ENCODE measurements at regions not wholly inside any gene's neighbourhood (a gene's known extent, or its start where the extent isn't known, plus 50 kb on each side); places are given as distances from the start of the nearest gene placed in this dataset.

DNA sequence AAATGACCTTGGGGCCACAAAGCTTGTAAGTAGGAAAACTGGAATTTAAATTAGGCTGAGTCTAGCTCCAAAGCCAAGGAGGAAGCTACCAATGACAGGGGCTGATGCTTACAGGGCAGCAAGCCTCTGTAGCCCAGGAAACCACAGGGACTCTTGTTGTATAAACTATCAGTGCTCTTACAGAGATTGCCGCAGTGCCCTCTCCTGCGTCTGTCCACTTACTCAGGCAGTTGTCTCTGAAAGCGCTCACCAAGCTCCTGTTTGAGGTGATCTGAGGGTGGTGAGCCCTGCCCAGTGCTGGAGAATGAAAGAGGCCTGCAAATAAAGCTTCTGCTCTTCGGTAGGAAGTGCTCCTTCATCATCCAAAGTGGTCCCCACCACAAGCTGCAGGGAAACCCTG lies 498.8 kb downstream of the ARHGEF28 start:
- Mint-ChIP-seq H3K27me3 (peaks cover 14% of the 10 kb centered on the region), H3K27ac (no peak overlapping the region), H3K36me3 (ENCODE audit: low read depth) (no peaks in the 10 kb centered on the region), H3K4me3 (no peak overlapping the region), H3K9me3 (no peaks in the 10 kb centered on the region), H3K4me1 (ENCODE audit: low read depth) (no peaks in the 10 kb centered on the region)

DNA sequence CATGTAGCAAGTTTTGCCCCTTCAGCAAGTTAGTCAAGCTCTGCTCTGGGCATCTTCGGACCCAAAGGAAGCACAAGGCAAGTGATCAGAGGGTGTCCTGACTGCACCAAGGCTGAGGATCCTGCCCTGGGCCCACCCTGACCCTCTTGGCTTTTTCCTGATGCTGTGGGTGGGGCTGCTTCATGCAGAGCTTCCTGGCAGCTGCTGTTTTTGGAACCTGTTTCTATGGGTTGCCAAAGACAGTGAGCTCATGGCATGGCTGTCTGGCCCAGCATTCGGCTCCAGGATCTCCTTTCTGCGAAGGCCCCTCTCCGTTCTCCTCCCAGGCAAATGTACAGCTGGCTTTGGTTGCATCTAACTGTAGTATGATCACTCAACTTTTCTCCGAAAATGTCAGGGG lies 497.9 kb downstream of the ARHGEF28 start:
- Mint-ChIP-seq H3K4me1 (ENCODE audit: low read depth) (no peaks in the 10 kb centered on the region), H3K36me3 (ENCODE audit: low read depth) (no peaks in the 10 kb centered on the region), H3K27ac (no peak overlapping the region), H3K27me3 (peaks cover 14% of the 10 kb centered on the region), H3K9me3 (no peaks in the 10 kb centered on the region), H3K4me3 (no peak overlapping the region)

- Mint-ChIP-seq H3K4me1 (ENCODE audit: low read depth) (no peaks in the 10 kb centered on the region), H3K27me3 (peaks cover 10% of the 10 kb centered on the region), H3K36me3 (ENCODE audit: low read depth) (no peaks in the 10 kb centered on the region), H3K9me3 (no peaks in the 10 kb centered on the region), H3K4me3 (no peak overlapping the region), H3K27ac (no peak overlapping the region)
Observed at GRCh38 chr5:74122979-74123590, 497.1 kb downstream of the ARHGEF28 start.

DNA sequence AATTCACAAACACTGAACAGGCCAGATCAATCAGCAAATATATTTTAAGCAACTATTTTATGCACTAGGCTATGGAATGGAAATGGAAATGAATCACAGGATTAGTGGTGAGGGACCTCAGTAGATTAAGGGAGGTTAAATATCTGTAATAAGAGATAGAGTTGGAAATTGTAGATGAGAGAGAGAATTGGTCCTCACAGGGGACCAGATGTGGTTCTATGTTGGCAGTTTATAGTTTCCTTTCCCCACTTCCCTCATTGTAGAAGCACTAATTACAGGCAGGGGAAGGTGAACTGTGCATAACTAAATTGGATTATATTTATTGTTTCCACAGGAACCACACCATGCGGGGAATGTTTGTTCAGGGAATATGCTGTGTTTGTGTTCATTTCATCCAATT lies 496.2 kb downstream of the ARHGEF28 start:
- H3K4me3 Mint-ChIP-seq, result no peak overlapping the region
- peaks cover under 1% of the 10 kb centered on the region for H3K27me3 Mint-ChIP-seq

DNA sequence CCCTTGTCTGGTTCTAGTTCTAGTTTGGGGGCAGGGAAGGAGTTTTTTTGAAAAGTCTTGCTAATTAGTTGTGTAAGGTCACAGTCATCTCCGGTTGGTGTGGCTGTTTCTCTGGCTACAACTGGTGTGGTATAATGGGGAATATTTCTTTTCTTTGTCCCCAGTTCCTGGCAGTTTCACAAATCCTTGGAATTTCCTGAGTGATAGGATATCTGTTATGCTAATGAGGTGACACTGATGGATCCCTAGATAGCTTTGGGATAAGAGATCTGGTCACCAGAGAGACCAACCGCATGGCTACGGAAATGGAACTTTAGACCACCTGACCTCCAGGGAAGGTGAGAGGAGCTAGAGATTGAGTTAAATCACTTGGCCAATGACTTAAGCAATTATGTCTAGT lies 494.6 kb downstream of the ARHGEF28 start:
- H3K36me3 Mint-ChIP-seq (ENCODE audit: low read depth), result no peaks in the 10 kb centered on the region
- no peak overlapping the region for H3K27ac Mint-ChIP-seq
- H3K4me3 Mint-ChIP-seq, result no peak overlapping the region

More for the DNA sequence above, 496.2 kb downstream of the ARHGEF28 start:
- no peaks in the 10 kb centered on the region for H3K4me1 Mint-ChIP-seq (ENCODE audit: low read depth)
- no peaks in the 10 kb centered on the region for H3K36me3 Mint-ChIP-seq (ENCODE audit: low read depth)
- H3K27ac Mint-ChIP-seq, result no peak overlapping the region
- H3K9me3 Mint-ChIP-seq, result no peaks in the 10 kb centered on the region

GRCh38 chr5:74118071-74118470 lies 492.1 kb downstream of the ARHGEF28 start:
- H3K4me3 Mint-ChIP-seq, result no peak overlapping the region
- H3K27ac Mint-ChIP-seq, result no peak overlapping the region
- H3K4me1 Mint-ChIP-seq (ENCODE audit: low read depth), result no peaks in the 10 kb centered on the region
- peaks cover 14% of the 10 kb centered on the region for H3K27me3 Mint-ChIP-seq
- H3K9me3 Mint-ChIP-seq, result no peaks in the 10 kb centered on the region
- no peaks in the 10 kb centered on the region for H3K36me3 Mint-ChIP-seq (ENCODE audit: low read depth)

More for the DNA sequence above, 494.6 kb downstream of the ARHGEF28 start:
- Mint-ChIP-seq H3K9me3 (no peaks in the 10 kb centered on the region), H3K27me3 (peaks cover 6% of the 10 kb centered on the region), H3K4me1 (ENCODE audit: low read depth) (no peaks in the 10 kb centered on the region)

GRCh38 chr5:74116984-74117383 lies 491.0 kb downstream of the ARHGEF28 start:
- no peaks in the 10 kb centered on the region for H3K9me3 Mint-ChIP-seq
- H3K36me3 Mint-ChIP-seq (ENCODE audit: low read depth), result no peaks in the 10 kb centered on the region
- H3K27me3 Mint-ChIP-seq, result peaks cover 18% of the 10 kb centered on the region
- no peak overlapping the region for H3K4me3 Mint-ChIP-seq
- H3K4me1 Mint-ChIP-seq (ENCODE audit: low read depth), result no peaks in the 10 kb centered on the region
- no peak overlapping the region for H3K27ac Mint-ChIP-seq

DNA sequence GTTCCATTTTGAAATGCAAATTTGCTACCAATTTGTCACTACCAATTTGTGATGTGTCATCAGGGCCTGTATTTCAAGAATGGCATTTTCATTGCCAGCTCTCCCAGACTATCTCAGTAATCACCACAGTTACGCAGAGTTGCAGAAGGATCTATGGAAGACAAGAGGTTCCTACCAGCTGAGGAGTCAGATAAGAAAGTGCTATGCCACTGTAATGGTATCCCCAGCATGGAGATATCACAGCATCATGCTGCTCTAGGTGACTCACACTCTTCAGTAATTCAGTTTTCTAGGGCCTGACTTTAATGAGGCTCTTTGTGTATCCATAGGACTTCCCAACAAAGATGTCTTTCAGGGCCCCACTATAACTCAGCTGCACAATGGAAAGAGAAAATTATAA lies 490.3 kb downstream of the ARHGEF28 start:
- Mint-ChIP-seq H3K27ac (no peak overlapping the region), H3K9me3 (no peaks in the 10 kb centered on the region), H3K4me1 (ENCODE audit: low read depth) (no peaks in the 10 kb centered on the region), H3K4me3 (no peak overlapping the region), H3K27me3 (peaks cover 18% of the 10 kb centered on the region), H3K36me3 (ENCODE audit: low read depth) (no peaks in the 10 kb centered on the region)

GRCh38 chr5:74113927-74114326 lies 487.9 kb downstream of the ARHGEF28 start:
- Mint-ChIP-seq H3K36me3 (ENCODE audit: low read depth) (no peaks in the 10 kb centered on the region), H3K4me3 (no peak overlapping the region), H3K27me3 (peaks cover 27% of the 10 kb centered on the region), H3K9me3 (no peaks in the 10 kb centered on the region), H3K4me1 (ENCODE audit: low read depth) (no peaks in the 10 kb centered on the region), H3K27ac (no peak overlapping the region)

GRCh38 chr5:74113196-74113540 lies 487.2 kb downstream of the ARHGEF28 start:
- Mint-ChIP-seq H3K9me3 (no peaks in the 10 kb centered on the region), H3K4me3 (no peak overlapping the region), H3K36me3 (ENCODE audit: low read depth) (no peaks in the 10 kb centered on the region), H3K27ac (no peak overlapping the region), H3K27me3 (peaks cover 28% of the 10 kb centered on the region), H3K4me1 (ENCODE audit: low read depth) (no peaks in the 10 kb centered on the region)

- Mint-ChIP-seq H3K4me1 (ENCODE audit: low read depth) (no peaks in the 10 kb centered on the region), H3K27ac (no peak overlapping the region), H3K27me3 (peaks cover 28% of the 10 kb centered on the region), H3K4me3 (no peak overlapping the region), H3K36me3 (ENCODE audit: low read depth) (no peaks in the 10 kb centered on the region), H3K9me3 (no peaks in the 10 kb centered on the region)
Observed at GRCh38 chr5:74112372-74113195, 486.6 kb downstream of the ARHGEF28 start.

DNA sequence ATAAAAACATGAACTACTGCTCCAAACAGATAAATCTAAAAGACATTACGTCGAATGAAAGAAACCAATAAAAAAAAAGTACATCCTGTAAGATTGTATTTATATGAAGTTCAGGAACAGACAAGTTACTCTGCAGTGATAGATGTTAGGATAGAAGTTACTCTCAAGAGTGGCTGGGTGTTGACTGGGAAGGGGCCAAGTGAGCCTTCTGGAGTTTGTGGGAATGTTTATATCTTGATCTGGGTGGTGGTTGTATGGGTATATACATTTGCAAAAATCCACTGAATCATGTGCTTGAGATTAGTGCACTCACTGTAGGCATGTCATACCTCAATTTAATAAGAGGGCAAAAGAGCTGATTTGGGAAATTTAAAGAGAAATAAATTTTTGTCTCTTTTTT lies 485.8 kb downstream of the ARHGEF28 start:
- H3K4me1 Mint-ChIP-seq (ENCODE audit: low read depth), result no peaks in the 10 kb centered on the region
- H3K4me3 Mint-ChIP-seq, result no peak overlapping the region
- no peaks in the 10 kb centered on the region for H3K9me3 Mint-ChIP-seq
- H3K36me3 Mint-ChIP-seq (ENCODE audit: low read depth), result no peaks in the 10 kb centered on the region
- H3K27me3 Mint-ChIP-seq, result peaks cover 32% of the 10 kb centered on the region
- H3K27ac Mint-ChIP-seq, result no peak overlapping the region

- no peaks in the 10 kb centered on the region for H3K4me1 Mint-ChIP-seq (ENCODE audit: low read depth)
- no peak overlapping the region for H3K27ac Mint-ChIP-seq
- H3K4me3 Mint-ChIP-seq, result no peak overlapping the region
- peaks cover 22% of the 10 kb centered on the region for H3K27me3 Mint-ChIP-seq
- H3K36me3 Mint-ChIP-seq (ENCODE audit: low read depth), result no peaks in the 10 kb centered on the region
- no peaks in the 10 kb centered on the region for H3K9me3 Mint-ChIP-seq
Observed at GRCh38 chr5:74109344-74109743, 483.3 kb downstream of the ARHGEF28 start.

- no peak overlapping the region for H3K27ac Mint-ChIP-seq
Observed at GRCh38 chr5:74107899-74108298, 481.9 kb downstream of the ARHGEF28 start.

GRCh38 chr5:74105126-74105780 lies 479.3 kb downstream of the ARHGEF28 start:
- H3K4me3 Mint-ChIP-seq, result no peak overlapping the region
- no peak overlapping the region for H3K27ac Mint-ChIP-seq
- H3K9me3 Mint-ChIP-seq, result peaks cover 3% of the 10 kb centered on the region
- H3K36me3 Mint-ChIP-seq (ENCODE audit: low read depth), result no peaks in the 10 kb centered on the region
- H3K27me3 Mint-ChIP-seq, result peaks cover 23% of the 10 kb centered on the region
- no peaks in the 10 kb centered on the region for H3K4me1 Mint-ChIP-seq (ENCODE audit: low read depth)

More at GRCh38 chr5:74107899-74108298, 481.9 kb downstream of the ARHGEF28 start:
- Mint-ChIP-seq H3K9me3 (no peaks in the 10 kb centered on the region), H3K4me3 (no peak overlapping the region), H3K4me1 (ENCODE audit: low read depth) (no peaks in the 10 kb centered on the region), H3K27me3 (peaks cover 22% of the 10 kb centered on the region), H3K36me3 (ENCODE audit: low read depth) (no peaks in the 10 kb centered on the region)

All from stimulated activated naive CD8-positive, alpha-beta T cell treated with anti-CD3 and anti-CD28 coated beads, Interleukin-15, Interleukin-2, amounts not matched to agents 100 ng/mL and 50 ng/mL, for 24 hours (primary cell).